H9 (cell line): ENCODE measurements at regions not wholly inside any gene's neighbourhood (a gene's known extent, or its start where the extent isn't known, plus 50 kb on each side); places are given as distances from the start of the nearest gene placed in this dataset.

Experiments
- DNase-seq: peaks from one replicate; pipeline ENCODE4 v3.0.0-alpha.2; 2017
- H2AFZ ChIP-seq: one replicate; pipeline ENCODE4 v1.6.1; 2013; ENCODE audit warnings: mild to moderate bottlenecking, low read length, control low read depth, moderate library complexity
- H2AK5ac ChIP-seq: 2 replicates; pipeline ENCODE4 v1.6.1; 2013; ENCODE audit warnings: low read length, control low read depth, mixed read lengths; ENCODE audit not compliant: insufficient read length
- H2BK120ac ChIP-seq: one replicate; pipeline ENCODE4 v1.6.1; 2013; ENCODE audit warnings: low read depth, mild to moderate bottlenecking, low read length, control low read depth, inconsistent platforms; ENCODE audit not compliant: poor library complexity, severe bottlenecking
- H2BK12ac ChIP-seq: 2 replicates; pipeline ENCODE4 v1.6.1; 2013; ENCODE audit warnings: low read length, control low read depth, mixed read lengths, low read depth; ENCODE audit not compliant: insufficient read length
- H2BK15ac ChIP-seq: 2 replicates; pipeline ENCODE4 v1.6.1; 2013; ENCODE audit warnings: low read depth, low read length, control low read depth
- H2BK20ac ChIP-seq: one replicate; pipeline ENCODE4 v1.6.1; 2013; ENCODE audit warnings: low read depth, mild to moderate bottlenecking, low read length, control low read depth, inconsistent platforms; ENCODE audit not compliant: poor library complexity, severe bottlenecking
- H2BK5ac ChIP-seq: 2 replicates; pipeline ENCODE4 v1.6.1; 2013; ENCODE audit warnings: low read length, control low read depth, mixed read lengths; ENCODE audit not compliant: insufficient read length
- H3K14ac ChIP-seq: 2 replicates; pipeline ENCODE4 v1.6.1; 2013; ENCODE audit warnings: low read length, control low read depth; ENCODE audit not compliant: insufficient read depth
- H3K18ac ChIP-seq: 2 replicates; pipeline ENCODE4 v1.6.1; 2013; ENCODE audit warnings: low read depth, mild to moderate bottlenecking, mixed read lengths, low read length, control low read depth; ENCODE audit not compliant: insufficient read length
- H3K23ac ChIP-seq: 2 replicates; pipeline ENCODE4 v1.6.1; 2013; ENCODE audit warnings: low read length, control low read depth, mixed read lengths, low read depth; ENCODE audit not compliant: insufficient read length
- H3K23me2 ChIP-seq: 2 replicates; pipeline ENCODE4 v1.6.1; 2013; ENCODE audit warnings: low read depth, mild to moderate bottlenecking, mixed read lengths, low read length, control low read depth; ENCODE audit not compliant: insufficient read length, poor library complexity, severe bottlenecking
- H3K27ac ChIP-seq: 2 replicates; pipeline ENCODE4 v1.5.1; 2013; ENCODE audit warnings: low read length, control low read depth, mixed read lengths, low read depth; ENCODE audit not compliant: insufficient read length
- H3K27me3 ChIP-seq: 2 replicates; pipeline ENCODE4 v1.6.1; 2013; ENCODE audit warnings: low read length, control low read depth, inconsistent platforms; ENCODE audit not compliant: insufficient read depth
- H3K4ac ChIP-seq: 2 replicates; pipeline ENCODE4 v1.6.1; 2013; ENCODE audit warnings: low read depth, mild to moderate bottlenecking, control low read depth, inconsistent platforms, low read length, moderate library complexity
- H3K4me1 ChIP-seq: 2 replicates; pipeline ENCODE4 v1.6.1; 2013; ENCODE audit warnings: low read length, control low read depth, inconsistent platforms; ENCODE audit not compliant: insufficient read depth
- H3K4me2 ChIP-seq: 2 replicates; pipeline ENCODE4 v1.6.1; 2013; ENCODE audit warnings: low read length, control low read depth, mixed read lengths; ENCODE audit not compliant: insufficient read length, insufficient read depth
- H3K56ac ChIP-seq: 2 replicates; pipeline ENCODE4 v1.6.1; 2013; ENCODE audit warnings: low read depth, mild to moderate bottlenecking, mixed read lengths, low read length, control low read depth; ENCODE audit not compliant: insufficient read length
- H3K79me1 ChIP-seq: 2 replicates; pipeline ENCODE4 v1.6.1; 2013; ENCODE audit warnings: low read depth, mild to moderate bottlenecking, moderate library complexity, low read length, control low read depth, inconsistent platforms; ENCODE audit not compliant: insufficient read depth, poor library complexity, severe bottlenecking
- H3K79me2 ChIP-seq: 2 replicates; pipeline ENCODE4 v1.6.1; 2013; ENCODE audit warnings: low read length, control low read depth, inconsistent platforms; ENCODE audit not compliant: insufficient read depth
- H3K9ac ChIP-seq: 2 replicates; pipeline ENCODE4 v1.6.1; 2013; ENCODE audit warnings: low read length, control low read depth, mixed read lengths; ENCODE audit not compliant: insufficient read length; ENCODE audit errors: extremely low read depth
- H3K9me3 ChIP-seq: one replicate; pipeline ENCODE4 v1.6.1; 2013; ENCODE audit warnings: low read depth, low read length, inconsistent platforms; ENCODE audit not compliant: control insufficient read depth
- H3T11ph ChIP-seq: one replicate; pipeline ENCODE4 v1.6.1; 2013; ENCODE audit warnings: mild to moderate bottlenecking, low read length, control low read depth, inconsistent platforms
- H4K20me1 ChIP-seq: one replicate; pipeline ENCODE4 v1.6.1; 2013; ENCODE audit not compliant: control insufficient read depth, insufficient read length, insufficient read depth
- H4K5ac ChIP-seq: 2 replicates; pipeline ENCODE4 v1.6.1; 2013; ENCODE audit warnings: low read depth, mild to moderate bottlenecking, mixed read lengths, low read length, control low read depth; ENCODE audit not compliant: insufficient read length
- H4K8ac ChIP-seq: replicated peaks from 2 replicates; pipeline ENCODE4 v1.6.1; 2013; ENCODE audit warnings: low read length, control low read depth, mixed read lengths, low read depth; ENCODE audit not compliant: insufficient read length
- H4K91ac ChIP-seq: 2 replicates; pipeline ENCODE4 v1.6.1; 2013; ENCODE audit warnings: low read depth, mild to moderate bottlenecking, moderate library complexity, mixed read lengths, low read length, control low read depth; ENCODE audit not compliant: insufficient read length
- H3K27ac Mint-ChIP-seq, 3 experiments: 2 replicates in 2 of 3; 3 replicates in 1 of 3; pipeline ENCODE4 v1.8.0; 2020 to 2021; ENCODE audit warnings: mixed read lengths in 3 of 3, mild to moderate bottlenecking in 1 of 3, moderate library complexity in 1 of 3
- H3K27me3 Mint-ChIP-seq: 2 replicates; pipeline ENCODE4 v1.8.0; 2021; ENCODE audit warnings: low read depth, mild to moderate bottlenecking, moderate library complexity, mixed read lengths
- H3K36me3 Mint-ChIP-seq, 3 experiments: 2 replicates in 2 of 3; 3 replicates in 1 of 3; pipeline ENCODE4 v1.8.0; 2020 to 2021; ENCODE audit warnings: low read depth in 3 of 3, mixed read lengths in 3 of 3; ENCODE audit not compliant: insufficient read depth in 1 of 3
- H3K4me1 Mint-ChIP-seq, 2 experiments: 2 replicates each; pipeline ENCODE4 v1.8.0; 2020; ENCODE audit warnings: mixed read lengths in 2 of 2
- H3K4me3 Mint-ChIP-seq, 2 experiments: 2 replicates in 1 of 2; 3 replicates in 1 of 2; pipeline ENCODE4 v1.8.0; 2020 to 2021; ENCODE audit warnings: mild to moderate bottlenecking in 2 of 2, mixed read lengths in 2 of 2, moderate library complexity in 1 of 2
- H3K9me3 Mint-ChIP-seq, 2 experiments: 2 replicates in 1 of 2; 3 replicates in 1 of 2; pipeline ENCODE4 v1.8.0; 2020; ENCODE audit warnings: mild to moderate bottlenecking in 2 of 2, mixed read lengths in 2 of 2, moderate library complexity in 1 of 2
- WGBS: extraction: QIAGEN DNeasy Blood & Tissue Kit; methylation state at CpG from one replicate; pipeline ENCODE4 v1.1.7; 2013; ENCODE audit warnings: missing lambda C conversion rate, low lambda C conversion rate, mixed read lengths; ENCODE audit not compliant: insufficient read length; ENCODE audit errors: extremely low coverage; 5-methylcytosine and 5-hydroxymethylcytosine counted together
- TF ChIP-seq, protein P1 (sequence below): fragments of 200-600 bp; sonication (generic); conservative IDR thresholded peaks from 3 replicates; pipeline ENCODE4 v1.8.0; 2021; ENCODE audit warnings: antibody characterized with exemption, mild to moderate bottlenecking

DNA sequence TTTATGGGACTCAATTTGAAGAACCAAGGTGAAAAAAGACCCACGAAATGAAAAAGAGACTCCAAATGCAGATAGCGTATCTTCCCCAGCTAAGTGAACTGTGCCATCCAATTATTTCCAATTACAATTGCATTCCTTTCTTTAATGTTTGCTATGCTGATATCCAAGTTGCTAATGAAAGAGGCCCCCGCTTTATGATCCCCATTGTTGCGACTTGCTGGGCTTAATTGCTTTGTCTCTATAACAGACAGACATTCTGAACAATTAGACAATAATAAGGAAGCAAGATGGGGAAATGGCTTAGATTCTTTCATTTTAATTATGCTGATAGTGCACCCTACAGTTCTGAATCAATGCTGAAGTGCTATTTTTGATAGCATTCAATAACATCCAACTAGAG lies 354.3 kb downstream of the KIF4B start:
- no peak overlapping the region for H3K14ac ChIP-seq
- H2BK5ac ChIP-seq: no peak overlapping the region
- no peak overlapping the region for H2BK120ac ChIP-seq
- no peak overlapping the region for H3K56ac ChIP-seq
- no peaks in the 10 kb centered on the region for H3K27me3 Mint-ChIP-seq
- H3K9me3 Mint-ChIP-seq: no peaks in the 10 kb centered on the region
- no peak overlapping the region for H2BK15ac ChIP-seq
- H3K4me1 ChIP-seq: no peaks in the 10 kb centered on the region; the same call in 1 of the 2 replicates
- H3K79me2 ChIP-seq: no peaks in the 10 kb centered on the region
- no peaks in the 10 kb centered on the region for H4K20me1 ChIP-seq
- no peak overlapping the region for H3K4me3 Mint-ChIP-seq
- H3K79me1 ChIP-seq: no peaks in the 10 kb centered on the region
- H4K5ac ChIP-seq: no peak overlapping the region
- H3K9ac ChIP-seq: no peak overlapping the region
- H3K18ac ChIP-seq: no peak overlapping the region
- no peaks in the 10 kb centered on the region for H3K23me2 ChIP-seq
- no peak for DNase-seq
- H3T11ph ChIP-seq: no peak overlapping the region
- H3K4ac ChIP-seq: no peak overlapping the region
- H3K27ac ChIP-seq: no peak overlapping the region
- no peak overlapping the region for H4K91ac ChIP-seq
- no peaks in the 10 kb centered on the region; a peak in 1 of 7 replicates for H3K36me3 Mint-ChIP-seq
- H4K8ac ChIP-seq: no peak overlapping the region
- no peak overlapping the region for H3K23ac ChIP-seq
- no peak overlapping the region for H2BK20ac ChIP-seq
- no peak overlapping the region for H2AK5ac ChIP-seq
- H3K27ac Mint-ChIP-seq: no peak overlapping the region
- peaks cover 8 to 10% of the 10 kb centered on the region in 2 experiments for H3K4me1 Mint-ChIP-seq
- H2AFZ ChIP-seq: no peak overlapping the region
- no CpG with 5 or more reads among the region's 4 CpGs for WGBS
- no peaks in the 10 kb centered on the region for H3K9me3 ChIP-seq
- H3K4me2 ChIP-seq: no peak overlapping the region
- no peaks in the 10 kb centered on the region for H3K27me3 ChIP-seq
- H2BK12ac ChIP-seq: no peak overlapping the region
- TF ChIP-seq, protein P1, sequence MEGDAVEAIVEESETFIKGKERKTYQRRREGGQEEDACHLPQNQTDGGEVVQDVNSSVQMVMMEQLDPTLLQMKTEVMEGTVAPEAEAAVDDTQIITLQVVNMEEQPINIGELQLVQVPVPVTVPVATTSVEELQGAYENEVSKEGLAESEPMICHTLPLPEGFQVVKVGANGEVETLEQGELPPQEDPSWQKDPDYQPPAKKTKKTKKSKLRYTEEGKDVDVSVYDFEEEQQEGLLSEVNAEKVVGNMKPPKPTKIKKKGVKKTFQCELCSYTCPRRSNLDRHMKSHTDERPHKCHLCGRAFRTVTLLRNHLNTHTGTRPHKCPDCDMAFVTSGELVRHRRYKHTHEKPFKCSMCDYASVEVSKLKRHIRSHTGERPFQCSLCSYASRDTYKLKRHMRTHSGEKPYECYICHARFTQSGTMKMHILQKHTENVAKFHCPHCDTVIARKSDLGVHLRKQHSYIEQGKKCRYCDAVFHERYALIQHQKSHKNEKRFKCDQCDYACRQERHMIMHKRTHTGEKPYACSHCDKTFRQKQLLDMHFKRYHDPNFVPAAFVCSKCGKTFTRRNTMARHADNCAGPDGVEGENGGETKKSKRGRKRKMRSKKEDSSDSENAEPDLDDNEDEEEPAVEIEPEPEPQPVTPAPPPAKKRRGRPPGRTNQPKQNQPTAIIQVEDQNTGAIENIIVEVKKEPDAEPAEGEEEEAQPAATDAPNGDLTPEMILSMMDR: no peak
